GM23338 (cell line): ENCODE measurements at regions not wholly inside any gene's neighbourhood (a gene's known extent, or its start where the extent isn't known, plus 50 kb on each side); places are given as distances from the start of the nearest gene placed in this dataset.

Experiments used
- CREB1 ChIP-seq: fragments of 250-450 bp; sonication (Bioruptor Pico); IDR thresholded peaks from 2 replicates; pipeline ENCODE4 v1.5.0; 2020; ENCODE audit warnings: low read depth, mild to moderate bottlenecking, moderate library complexity
- EZH2 ChIP-seq: fragments of 200-600 bp; sonication (generic); IDR thresholded peaks from one replicate; pipeline ENCODE4 v1.8.0; 2017; ENCODE audit warnings: antibody characterized with exemption, mild to moderate bottlenecking, low read depth; ENCODE audit not compliant: unreplicated experiment
- POLR2AphosphoS5 ChIP-seq: IDR thresholded peaks from 2 replicates; pipeline ENCODE4 v1.6.1; 2016; ENCODE audit warnings: antibody characterized with exemption, low read depth
- STAT1 ChIP-seq: IDR thresholded peaks from one replicate; pipeline ENCODE4 v1.6.1; 2016; ENCODE audit warnings: antibody characterized with exemption; ENCODE audit not compliant: unreplicated experiment
- TF ChIP-seq, protein P1 (sequence below), 2 experiments: fragments of 200-600 bp in 1 of 2; sonication (generic) in 1 of 2; conservative IDR thresholded peaks; 2 replicates each; pipeline versions ENCODE4 v1.5.1 to v1.6.1; 2016 to 2017; ENCODE audit warnings: antibody characterized with exemption in 2 of 2, low read depth in 2 of 2, mild to moderate bottlenecking in 2 of 2, moderate library complexity in 1 of 2
- TF ChIP-seq, protein P2 (sequence below): IDR thresholded peaks from one replicate; pipeline ENCODE4 v1.6.1; 2018; ENCODE audit warnings: antibody characterized with exemption; ENCODE audit not compliant: unreplicated experiment

- TF ChIP-seq, protein P1, sequence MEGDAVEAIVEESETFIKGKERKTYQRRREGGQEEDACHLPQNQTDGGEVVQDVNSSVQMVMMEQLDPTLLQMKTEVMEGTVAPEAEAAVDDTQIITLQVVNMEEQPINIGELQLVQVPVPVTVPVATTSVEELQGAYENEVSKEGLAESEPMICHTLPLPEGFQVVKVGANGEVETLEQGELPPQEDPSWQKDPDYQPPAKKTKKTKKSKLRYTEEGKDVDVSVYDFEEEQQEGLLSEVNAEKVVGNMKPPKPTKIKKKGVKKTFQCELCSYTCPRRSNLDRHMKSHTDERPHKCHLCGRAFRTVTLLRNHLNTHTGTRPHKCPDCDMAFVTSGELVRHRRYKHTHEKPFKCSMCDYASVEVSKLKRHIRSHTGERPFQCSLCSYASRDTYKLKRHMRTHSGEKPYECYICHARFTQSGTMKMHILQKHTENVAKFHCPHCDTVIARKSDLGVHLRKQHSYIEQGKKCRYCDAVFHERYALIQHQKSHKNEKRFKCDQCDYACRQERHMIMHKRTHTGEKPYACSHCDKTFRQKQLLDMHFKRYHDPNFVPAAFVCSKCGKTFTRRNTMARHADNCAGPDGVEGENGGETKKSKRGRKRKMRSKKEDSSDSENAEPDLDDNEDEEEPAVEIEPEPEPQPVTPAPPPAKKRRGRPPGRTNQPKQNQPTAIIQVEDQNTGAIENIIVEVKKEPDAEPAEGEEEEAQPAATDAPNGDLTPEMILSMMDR (conservative IDR thresholded peaks at IDR 0.05; ENCODE audit: low read depth in 2 of 2), result no peak
- TF ChIP-seq POLR2AphosphoS5, result no peak
- TF ChIP-seq EZH2, result no peak
- TF ChIP-seq STAT1, result no peak
- no peak for TF ChIP-seq CREB1
- TF ChIP-seq, protein P2, sequence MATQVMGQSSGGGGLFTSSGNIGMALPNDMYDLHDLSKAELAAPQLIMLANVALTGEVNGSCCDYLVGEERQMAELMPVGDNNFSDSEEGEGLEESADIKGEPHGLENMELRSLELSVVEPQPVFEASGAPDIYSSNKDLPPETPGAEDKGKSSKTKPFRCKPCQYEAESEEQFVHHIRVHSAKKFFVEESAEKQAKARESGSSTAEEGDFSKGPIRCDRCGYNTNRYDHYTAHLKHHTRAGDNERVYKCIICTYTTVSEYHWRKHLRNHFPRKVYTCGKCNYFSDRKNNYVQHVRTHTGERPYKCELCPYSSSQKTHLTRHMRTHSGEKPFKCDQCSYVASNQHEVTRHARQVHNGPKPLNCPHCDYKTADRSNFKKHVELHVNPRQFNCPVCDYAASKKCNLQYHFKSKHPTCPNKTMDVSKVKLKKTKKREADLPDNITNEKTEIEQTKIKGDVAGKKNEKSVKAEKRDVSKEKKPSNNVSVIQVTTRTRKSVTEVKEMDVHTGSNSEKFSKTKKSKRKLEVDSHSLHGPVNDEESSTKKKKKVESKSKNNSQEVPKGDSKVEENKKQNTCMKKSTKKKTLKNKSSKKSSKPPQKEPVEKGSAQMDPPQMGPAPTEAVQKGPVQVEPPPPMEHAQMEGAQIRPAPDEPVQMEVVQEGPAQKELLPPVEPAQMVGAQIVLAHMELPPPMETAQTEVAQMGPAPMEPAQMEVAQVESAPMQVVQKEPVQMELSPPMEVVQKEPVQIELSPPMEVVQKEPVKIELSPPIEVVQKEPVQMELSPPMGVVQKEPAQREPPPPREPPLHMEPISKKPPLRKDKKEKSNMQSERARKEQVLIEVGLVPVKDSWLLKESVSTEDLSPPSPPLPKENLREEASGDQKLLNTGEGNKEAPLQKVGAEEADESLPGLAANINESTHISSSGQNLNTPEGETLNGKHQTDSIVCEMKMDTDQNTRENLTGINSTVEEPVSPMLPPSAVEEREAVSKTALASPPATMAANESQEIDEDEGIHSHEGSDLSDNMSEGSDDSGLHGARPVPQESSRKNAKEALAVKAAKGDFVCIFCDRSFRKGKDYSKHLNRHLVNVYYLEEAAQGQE, result no peak
Measured at GRCh38 chr20:53752583-53752970, 158.9 kb upstream of the ZNF217 start.
